ENCODE measurements at regions not wholly inside any gene's neighbourhood (a gene's known extent, or its start where the extent isn't known, plus 50 kb on each side); places are given as distances from the start of the nearest gene placed in this dataset.

GRCh38 chr16:86363836-86364618 is 146.3 kb upstream of the FOXF1 start:
- H3K4me3 Mint-ChIP-seq: no peak overlapping the region
- no peaks in the 10 kb centered on the region for H3K36me3 Mint-ChIP-seq
- no peak for ATAC-seq
- H3K27me3 Mint-ChIP-seq: peaks cover 61% of the 10 kb centered on the region
- H3K27ac Mint-ChIP-seq: no peak overlapping the region
- peaks cover 4% of the 10 kb centered on the region for H3K9me3 Mint-ChIP-seq
- no peaks in the 10 kb centered on the region for H3K4me1 Mint-ChIP-seq

- H3K4me1 Mint-ChIP-seq: no peaks in the 10 kb centered on the region
- no peak for ATAC-seq
- H3K36me3 Mint-ChIP-seq: no peaks in the 10 kb centered on the region
- no peak overlapping the region for H3K4me3 Mint-ChIP-seq
- peaks cover 4% of the 10 kb centered on the region for H3K9me3 Mint-ChIP-seq
- no peak overlapping the region for H3K27ac Mint-ChIP-seq
- H3K27me3 Mint-ChIP-seq: peaks cover 54% of the 10 kb centered on the region
These were observed 145.5 kb upstream of the FOXF1 start for GRCh38 chr16:86364653-86365380.

GRCh38 chr16:86365513-86366273 is 144.6 kb upstream of the FOXF1 start:
- Mint-ChIP-seq H3K4me3 (no peak overlapping the region), H3K4me1 (no peaks in the 10 kb centered on the region), H3K9me3 (peaks cover 4% of the 10 kb centered on the region), H3K27ac (no peak overlapping the region), H3K27me3 (peaks cover 60% of the 10 kb centered on the region), H3K36me3 (no peaks in the 10 kb centered on the region)
- ATAC-seq: no peak

GRCh38 chr16:86366481-86366880 is 143.8 kb upstream of the FOXF1 start:
- H3K9me3 Mint-ChIP-seq: peaks cover 4% of the 10 kb centered on the region
- H3K4me1 Mint-ChIP-seq: no peaks in the 10 kb centered on the region
- H3K27ac Mint-ChIP-seq: no peak overlapping the region
- no peak overlapping the region for H3K4me3 Mint-ChIP-seq
- H3K27me3 Mint-ChIP-seq: peaks cover 60% of the 10 kb centered on the region
- ATAC-seq: no peak
- H3K36me3 Mint-ChIP-seq: no peaks in the 10 kb centered on the region

GRCh38 chr16:86367291-86368072 is 142.8 kb upstream of the FOXF1 start:
- peaks cover under 1% of the 10 kb centered on the region for H3K9me3 Mint-ChIP-seq
- H3K36me3 Mint-ChIP-seq: no peaks in the 10 kb centered on the region
- no peak for ATAC-seq
- no peak overlapping the region for H3K4me3 Mint-ChIP-seq
- no peak overlapping the region for H3K27ac Mint-ChIP-seq
- H3K27me3 Mint-ChIP-seq: peaks cover 59% of the 10 kb centered on the region
- no peaks in the 10 kb centered on the region for H3K4me1 Mint-ChIP-seq

GRCh38 chr16:86368261-86368660 is 142.1 kb upstream of the FOXF1 start:
- Mint-ChIP-seq H3K36me3 (no peaks in the 10 kb centered on the region), H3K27me3 (peaks cover 63% of the 10 kb centered on the region), H3K27ac (no peak overlapping the region), H3K9me3 (no peaks in the 10 kb centered on the region), H3K4me1 (no peaks in the 10 kb centered on the region), H3K4me3 (no peak overlapping the region)
- ATAC-seq: no peak

- no peak for ATAC-seq
- H3K9me3 Mint-ChIP-seq: peaks cover 6% of the 10 kb centered on the region
- H3K27me3 Mint-ChIP-seq: peaks cover 59% of the 10 kb centered on the region
- no peak overlapping the region for H3K4me3 Mint-ChIP-seq
- no peak overlapping the region for H3K27ac Mint-ChIP-seq
- H3K36me3 Mint-ChIP-seq: no peaks in the 10 kb centered on the region
- no peaks in the 10 kb centered on the region for H3K4me1 Mint-ChIP-seq
These were observed 140.3 kb upstream of the FOXF1 start for GRCh38 chr16:86370062-86370461.

DNA sequence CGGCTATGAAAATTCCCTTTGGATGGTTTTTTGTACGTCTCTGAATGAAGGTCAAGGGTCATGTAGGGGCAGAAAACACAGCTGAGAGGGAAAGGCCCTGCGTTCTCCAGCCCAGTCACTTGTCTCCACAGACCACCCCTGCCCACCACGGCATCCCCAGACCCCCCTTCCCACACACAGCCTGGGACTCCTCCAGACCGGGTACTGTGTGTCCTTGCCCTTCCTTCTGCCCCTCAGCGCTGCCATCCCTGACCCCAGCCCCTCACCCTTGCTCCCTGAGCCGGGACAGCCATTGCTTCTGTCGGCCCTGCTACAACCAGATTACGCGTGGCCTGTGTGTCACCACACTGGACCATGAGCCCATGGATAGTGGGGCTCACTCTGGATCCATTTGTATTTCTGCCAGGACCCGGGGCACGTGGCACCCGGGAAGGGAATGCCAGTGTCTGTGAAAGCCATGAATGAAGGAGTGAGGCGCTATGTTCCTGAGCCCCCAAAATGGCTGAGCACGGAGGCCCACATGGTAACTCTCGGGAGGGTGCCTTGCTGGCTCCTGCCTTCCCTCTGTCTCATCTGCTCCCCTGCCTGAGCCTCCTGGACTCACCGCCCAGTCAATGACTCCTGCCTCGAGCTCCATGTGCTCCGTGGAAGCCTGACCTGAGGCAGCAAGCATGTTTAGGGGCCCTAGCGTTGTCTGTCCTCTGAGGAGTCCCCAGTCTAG is 139.1 kb upstream of the FOXF1 start:
- ATAC-seq: no peak
- Mint-ChIP-seq H3K4me1 (no peaks in the 10 kb centered on the region), H3K9me3 (peaks cover 11% of the 10 kb centered on the region)

GRCh38 chr16:86372193-86372592 is 138.1 kb upstream of the FOXF1 start:
- Mint-ChIP-seq H3K4me1 (no peaks in the 10 kb centered on the region), H3K36me3 (no peaks in the 10 kb centered on the region), H3K27ac (no peak overlapping the region), H3K4me3 (no peak overlapping the region), H3K27me3 (peaks cover 52% of the 10 kb centered on the region), H3K9me3 (peaks cover 11% of the 10 kb centered on the region)
- ATAC-seq: no peak

More for the DNA sequence above, 139.1 kb upstream of the FOXF1 start:
- no peak overlapping the region for H3K27ac Mint-ChIP-seq
- no peak overlapping the region for H3K4me3 Mint-ChIP-seq
- H3K27me3 Mint-ChIP-seq: peaks cover 52% of the 10 kb centered on the region
- H3K36me3 Mint-ChIP-seq: no peaks in the 10 kb centered on the region

GRCh38 chr16:86373276-86373901 is 136.9 kb upstream of the FOXF1 start:
- Mint-ChIP-seq H3K27me3 (peaks cover 44% of the 10 kb centered on the region), H3K9me3 (peaks cover 11% of the 10 kb centered on the region), H3K36me3 (no peaks in the 10 kb centered on the region), H3K4me1 (no peaks in the 10 kb centered on the region), H3K27ac (no peak overlapping the region), H3K4me3 (no peak overlapping the region)
- no peak for ATAC-seq

GRCh38 chr16:86374603-86375130 is 135.7 kb upstream of the FOXF1 start:
- no peak overlapping the region for H3K4me3 Mint-ChIP-seq
- H3K4me1 Mint-ChIP-seq: no peaks in the 10 kb centered on the region
- H3K27me3 Mint-ChIP-seq: peaks cover 38% of the 10 kb centered on the region
- no peak for ATAC-seq
- H3K27ac Mint-ChIP-seq: no peak overlapping the region
- H3K36me3 Mint-ChIP-seq: no peaks in the 10 kb centered on the region
- H3K9me3 Mint-ChIP-seq: peaks cover 11% of the 10 kb centered on the region

- no peaks in the 10 kb centered on the region for H3K4me1 Mint-ChIP-seq
- H3K36me3 Mint-ChIP-seq: no peaks in the 10 kb centered on the region
- no peak for ATAC-seq
- peaks cover 32% of the 10 kb centered on the region for H3K27me3 Mint-ChIP-seq
- H3K27ac Mint-ChIP-seq: no peak overlapping the region
- H3K4me3 Mint-ChIP-seq: no peak overlapping the region
- H3K9me3 Mint-ChIP-seq: peaks cover 11% of the 10 kb centered on the region
These were observed 135.0 kb upstream of the FOXF1 start for GRCh38 chr16:86375364-86375763.

DNA sequence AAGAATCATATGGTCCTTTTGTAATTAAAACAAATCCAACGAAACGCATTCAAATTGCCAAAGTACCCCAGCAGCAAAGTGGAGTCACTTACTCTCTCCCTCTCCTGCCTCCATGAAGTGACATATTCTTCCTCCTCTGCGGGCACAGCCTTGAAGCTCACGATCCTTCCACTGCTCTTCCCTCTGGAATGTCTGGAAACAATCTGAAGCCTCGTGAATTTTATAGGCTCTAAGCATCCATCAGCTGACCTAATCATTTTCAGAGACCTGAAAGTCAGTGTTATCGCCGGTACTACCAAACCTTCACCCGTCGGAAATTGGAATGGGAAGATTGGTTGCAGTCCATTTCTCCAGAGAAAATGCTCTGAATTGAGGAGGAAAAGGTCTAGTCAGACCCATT is 134.5 kb upstream of the FOXF1 start:
- H3K4me1 Mint-ChIP-seq: no peaks in the 10 kb centered on the region
- peaks cover 11% of the 10 kb centered on the region for H3K9me3 Mint-ChIP-seq
- no peak overlapping the region for H3K4me3 Mint-ChIP-seq
- H3K27ac Mint-ChIP-seq: no peak overlapping the region
- no peaks in the 10 kb centered on the region for H3K36me3 Mint-ChIP-seq
- no peak for ATAC-seq
- H3K27me3 Mint-ChIP-seq: peaks cover 30% of the 10 kb centered on the region

DNA sequence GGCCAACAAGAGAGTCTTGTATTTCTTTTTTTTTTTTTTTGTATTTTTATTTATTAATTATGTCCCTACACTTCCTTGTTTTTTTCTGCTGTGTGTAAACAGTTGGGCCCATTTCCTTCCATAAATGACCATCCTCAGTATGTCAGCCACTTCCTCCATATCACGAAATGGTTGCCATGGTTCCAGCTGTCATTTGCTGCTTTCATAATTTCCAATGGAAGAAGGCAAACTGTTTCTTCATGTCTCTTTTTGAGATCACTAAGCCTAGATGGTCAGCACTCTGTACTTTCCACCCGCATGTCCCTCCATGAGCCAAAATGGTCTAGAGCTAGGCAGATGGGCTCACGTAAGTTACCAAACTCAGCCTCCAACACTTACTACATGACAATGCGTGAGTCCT is 133.5 kb upstream of the FOXF1 start:
- ATAC-seq: no peak
- H3K4me3 Mint-ChIP-seq: no peak overlapping the region
- H3K27me3 Mint-ChIP-seq: peaks cover 31% of the 10 kb centered on the region
- no peaks in the 10 kb centered on the region for H3K4me1 Mint-ChIP-seq
- H3K27ac Mint-ChIP-seq: no peak overlapping the region
- no peaks in the 10 kb centered on the region for H3K36me3 Mint-ChIP-seq
- H3K9me3 Mint-ChIP-seq: peaks cover 11% of the 10 kb centered on the region

Measured in stimulated activated memory B cell treated with anti-CD40 and anti-IgM and Interleukin-4, amounts not matched to agents 10 μg/mL and 1 μg/mL and 100 μg/mL, for 72 hours (primary cell).